ENCODE measurements at regions not wholly inside any gene's neighbourhood (a gene's known extent, or its start where the extent isn't known, plus 50 kb on each side); places are given as distances from the start of the nearest gene placed in this dataset.

GRCh38 chr10:29030900-29031299 is 258.0 kb upstream of the LYZL1 start:
- Histone ChIP-seq H3K4me3 (ENCODE audit: low read length in 2 of 2) (no peak overlapping the region), H3K4me1 (ENCODE audit: control insufficient read depth, insufficient read depth, low read length) (no peaks in the 10 kb centered on the region), H3K27ac (ENCODE audit: low read length) (no peak overlapping the region), H3K9ac (ENCODE audit: low read length in 2 of 2) (no peak overlapping the region), H3K36me3 (ENCODE audit: control insufficient read depth in 2 of 2, insufficient read depth in 2 of 2, low read length in 2 of 2) (no peaks in the 10 kb centered on the region), H3K9me3 (ENCODE audit: control insufficient read depth in 2 of 2, low read length in 2 of 2) (no peaks in the 10 kb centered on the region), H3K27me3 (ENCODE audit: control insufficient read depth in 1 of 2, insufficient read depth in 2 of 2, low read length in 2 of 2) (no peaks in the 10 kb centered on the region)

DNA sequence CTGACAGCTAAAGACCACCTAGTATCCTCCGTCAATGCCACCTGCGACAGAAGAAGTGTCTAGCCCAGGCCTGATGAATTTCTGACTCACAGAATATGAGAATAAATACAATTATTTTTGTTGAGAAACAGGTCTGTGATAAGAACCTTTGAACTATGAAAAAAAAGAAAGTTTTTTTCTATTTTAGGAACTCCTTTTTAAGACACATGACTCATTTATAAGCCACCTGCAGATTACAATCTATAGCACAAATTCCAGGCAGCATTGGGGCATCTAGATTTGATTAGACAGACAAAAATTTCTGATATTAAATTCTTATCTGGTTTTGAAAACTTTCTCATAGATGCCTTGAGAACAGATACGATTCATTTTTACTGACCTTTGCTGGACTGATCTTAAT is 256.7 kb upstream of the LYZL1 start:
- no peaks in the 10 kb centered on the region for H3K36me3 ChIP-seq (ENCODE audit: control insufficient read depth in 2 of 2, insufficient read depth in 2 of 2, low read length in 2 of 2)
- no peaks in the 10 kb centered on the region for H3K9me3 ChIP-seq (ENCODE audit: control insufficient read depth in 2 of 2, low read length in 2 of 2)
- no peak overlapping the region for H3K27ac ChIP-seq (ENCODE audit: low read length)
- H3K4me1 ChIP-seq (ENCODE audit: control insufficient read depth, insufficient read depth, low read length), result no peaks in the 10 kb centered on the region
- H3K9ac ChIP-seq (ENCODE audit: low read length in 2 of 2), result no peak overlapping the region
- H3K27me3 ChIP-seq (ENCODE audit: control insufficient read depth in 1 of 2, insufficient read depth in 2 of 2, low read length in 2 of 2), result no peaks in the 10 kb centered on the region
- H3K4me3 ChIP-seq (ENCODE audit: low read length in 2 of 2), result no peak overlapping the region

DNA sequence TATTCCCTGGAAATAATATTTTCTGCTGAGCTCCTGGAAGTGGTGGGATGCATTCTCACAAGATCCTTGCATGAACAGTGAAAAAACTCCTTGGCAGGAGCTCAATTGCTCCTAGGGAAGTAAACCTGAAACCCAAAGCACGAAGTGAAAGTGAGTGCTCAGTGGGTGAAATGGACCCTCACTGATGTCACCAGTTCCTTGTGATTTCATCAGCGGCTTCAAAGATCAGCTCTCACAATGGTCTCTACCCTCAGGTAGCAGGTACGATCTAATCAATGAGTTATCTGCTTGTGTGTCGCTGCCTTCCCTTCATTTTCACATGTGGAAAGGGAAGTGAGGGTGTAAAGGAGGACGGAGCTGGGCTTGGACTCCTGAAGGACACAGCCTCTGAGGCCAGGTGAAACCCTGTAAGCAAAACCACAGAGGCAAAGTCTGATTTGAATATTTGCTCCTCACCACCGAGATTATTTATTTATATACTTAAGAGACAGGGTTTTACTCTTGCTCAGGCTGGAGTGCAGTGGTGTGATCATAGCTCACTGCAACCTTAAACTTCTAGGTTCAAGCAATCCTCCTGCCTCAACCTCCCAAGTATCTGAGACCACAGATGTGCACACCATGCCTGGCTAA is 255.4 kb upstream of the LYZL1 start:
- Histone ChIP-seq H3K4me3 (ENCODE audit: low read length in 2 of 2) (no peak overlapping the region), H3K9ac (ENCODE audit: low read length in 2 of 2) (no peak overlapping the region), H3K4me1 (ENCODE audit: control insufficient read depth, insufficient read depth, low read length) (no peaks in the 10 kb centered on the region), H3K36me3 (ENCODE audit: control insufficient read depth in 2 of 2, insufficient read depth in 2 of 2, low read length in 2 of 2) (no peaks in the 10 kb centered on the region), H3K27me3 (ENCODE audit: control insufficient read depth in 1 of 2, insufficient read depth in 2 of 2, low read length in 2 of 2) (no peaks in the 10 kb centered on the region), H3K27ac (ENCODE audit: low read length) (no peak overlapping the region), H3K9me3 (ENCODE audit: control insufficient read depth in 2 of 2, low read length in 2 of 2) (no peaks in the 10 kb centered on the region)

- no peak overlapping the region for H3K27ac ChIP-seq (ENCODE audit: low read length)
- H3K4me3 ChIP-seq (ENCODE audit: low read length in 2 of 2), result no peak overlapping the region
Measured at GRCh38 chr10:29034592-29034991, 254.3 kb upstream of the LYZL1 start.

GRCh38 chr10:29035721-29036120 is 253.1 kb upstream of the LYZL1 start:
- no peak overlapping the region for H3K4me3 ChIP-seq (ENCODE audit: low read length in 2 of 2)
- H3K27ac ChIP-seq (ENCODE audit: low read length), result no peak overlapping the region
- no peaks in the 10 kb centered on the region for H3K9me3 ChIP-seq (ENCODE audit: control insufficient read depth in 2 of 2, low read length in 2 of 2)
- no peaks in the 10 kb centered on the region for H3K27me3 ChIP-seq (ENCODE audit: control insufficient read depth in 1 of 2, insufficient read depth in 2 of 2, low read length in 2 of 2)
- H3K9ac ChIP-seq (ENCODE audit: low read length in 2 of 2), result no peak overlapping the region
- H3K36me3 ChIP-seq (ENCODE audit: control insufficient read depth in 2 of 2, insufficient read depth in 2 of 2, low read length in 2 of 2), result no peaks in the 10 kb centered on the region
- H3K4me1 ChIP-seq (ENCODE audit: control insufficient read depth, insufficient read depth, low read length), result peaks cover 6% of the 10 kb centered on the region

More at GRCh38 chr10:29034592-29034991, 254.3 kb upstream of the LYZL1 start:
- H3K36me3 ChIP-seq (ENCODE audit: control insufficient read depth in 2 of 2, insufficient read depth in 2 of 2, low read length in 2 of 2), result no peaks in the 10 kb centered on the region
- no peaks in the 10 kb centered on the region for H3K27me3 ChIP-seq (ENCODE audit: control insufficient read depth in 1 of 2, insufficient read depth in 2 of 2, low read length in 2 of 2)
- H3K4me1 ChIP-seq (ENCODE audit: control insufficient read depth, insufficient read depth, low read length), result peaks cover 2% of the 10 kb centered on the region
- no peak overlapping the region for H3K9ac ChIP-seq (ENCODE audit: low read length in 2 of 2)
- H3K9me3 ChIP-seq (ENCODE audit: control insufficient read depth in 2 of 2, low read length in 2 of 2), result no peaks in the 10 kb centered on the region

GRCh38 chr10:29037348-29038113 is 251.3 kb upstream of the LYZL1 start:
- H3K4me3 ChIP-seq (ENCODE audit: low read length in 2 of 2), result no peak overlapping the region
- H3K27me3 ChIP-seq (ENCODE audit: control insufficient read depth in 1 of 2, insufficient read depth in 2 of 2, low read length in 2 of 2), result no peaks in the 10 kb centered on the region
- no peaks in the 10 kb centered on the region for H3K36me3 ChIP-seq (ENCODE audit: control insufficient read depth in 2 of 2, insufficient read depth in 2 of 2, low read length in 2 of 2)
- no peak overlapping the region for H3K9ac ChIP-seq (ENCODE audit: low read length in 2 of 2)
- H3K4me1 ChIP-seq (ENCODE audit: control insufficient read depth, insufficient read depth, low read length), result peaks cover 6% of the 10 kb centered on the region
- H3K27ac ChIP-seq (ENCODE audit: low read length), result no peak overlapping the region
- no peaks in the 10 kb centered on the region for H3K9me3 ChIP-seq (ENCODE audit: control insufficient read depth in 2 of 2, low read length in 2 of 2)

DNA sequence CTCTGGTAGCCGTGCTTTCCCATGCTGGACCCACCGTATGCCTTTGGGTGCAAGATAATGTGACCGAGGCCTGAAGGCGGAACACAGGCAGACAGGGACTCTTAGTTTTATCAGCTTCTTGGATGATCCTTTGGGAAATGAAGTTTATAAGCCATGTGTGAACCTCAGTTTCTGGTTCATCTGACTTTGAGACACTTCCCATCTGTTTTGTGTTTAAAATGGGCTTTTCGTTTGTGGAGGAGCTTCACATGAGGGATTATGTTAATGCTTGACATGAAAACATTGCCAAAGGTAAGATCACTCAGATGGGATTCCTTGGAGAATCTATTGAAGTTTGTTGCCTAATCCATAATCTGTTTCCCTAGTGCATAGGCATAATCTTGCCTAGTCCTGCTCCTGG is 249.8 kb upstream of the LYZL1 start:
- Histone ChIP-seq H3K27me3 (ENCODE audit: control insufficient read depth in 1 of 2, insufficient read depth in 2 of 2, low read length in 2 of 2) (no peaks in the 10 kb centered on the region), H3K36me3 (ENCODE audit: control insufficient read depth in 2 of 2, insufficient read depth in 2 of 2, low read length in 2 of 2) (no peaks in the 10 kb centered on the region), H3K27ac (ENCODE audit: low read length) (no peak overlapping the region), H3K9me3 (ENCODE audit: control insufficient read depth in 2 of 2, low read length in 2 of 2) (no peaks in the 10 kb centered on the region), H3K4me1 (ENCODE audit: control insufficient read depth, insufficient read depth, low read length) (peaks cover 6% of the 10 kb centered on the region), H3K4me3 (ENCODE audit: low read length in 2 of 2) (no peak overlapping the region), H3K9ac (ENCODE audit: low read length in 2 of 2) (no peak overlapping the region)

DNA sequence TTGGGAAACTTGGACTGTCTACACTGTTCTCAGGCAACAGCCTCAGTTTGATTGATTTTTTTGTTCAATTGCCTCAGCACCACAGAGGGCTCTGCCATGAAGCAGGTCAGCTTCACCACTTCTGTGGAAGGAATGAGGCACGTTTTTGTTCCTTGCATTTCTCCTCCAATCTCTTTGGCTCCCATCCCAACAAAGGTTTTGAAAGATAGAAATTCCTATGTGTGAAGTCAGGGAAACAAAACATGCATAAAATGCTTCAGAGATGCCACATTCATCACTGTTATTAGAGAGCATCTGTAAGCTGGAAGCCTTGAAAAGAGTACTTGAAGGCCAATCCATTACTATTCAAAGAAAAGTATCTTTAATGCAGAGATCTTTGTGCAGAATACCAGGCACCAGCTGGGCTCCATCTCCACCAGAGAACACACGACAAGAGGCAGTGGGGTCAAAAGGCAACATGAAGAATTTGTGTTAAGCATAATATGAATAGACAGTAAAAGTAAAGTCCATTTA is 249.1 kb upstream of the LYZL1 start:
- no peaks in the 10 kb centered on the region for H3K36me3 ChIP-seq (ENCODE audit: control insufficient read depth in 2 of 2, insufficient read depth in 2 of 2, low read length in 2 of 2)
- no peak overlapping the region for H3K9ac ChIP-seq (ENCODE audit: low read length in 2 of 2)
- H3K27ac ChIP-seq (ENCODE audit: low read length), result no peak overlapping the region
- H3K4me1 ChIP-seq (ENCODE audit: control insufficient read depth, insufficient read depth, low read length), result peaks cover 6% of the 10 kb centered on the region
- H3K9me3 ChIP-seq (ENCODE audit: control insufficient read depth in 2 of 2, low read length in 2 of 2), result no peaks in the 10 kb centered on the region
- no peak overlapping the region for H3K4me3 ChIP-seq (ENCODE audit: low read length in 2 of 2)
- no peaks in the 10 kb centered on the region for H3K27me3 ChIP-seq (ENCODE audit: control insufficient read depth in 1 of 2, insufficient read depth in 2 of 2, low read length in 2 of 2)

GRCh38 chr10:29041616-29042015 is 247.3 kb upstream of the LYZL1 start:
- no peak overlapping the region for H3K9ac ChIP-seq (ENCODE audit: low read length in 2 of 2)
- H3K27me3 ChIP-seq (ENCODE audit: control insufficient read depth in 1 of 2, insufficient read depth in 2 of 2, low read length in 2 of 2), result no peaks in the 10 kb centered on the region
- no peaks in the 10 kb centered on the region for H3K9me3 ChIP-seq (ENCODE audit: control insufficient read depth in 2 of 2, low read length in 2 of 2)

DNA sequence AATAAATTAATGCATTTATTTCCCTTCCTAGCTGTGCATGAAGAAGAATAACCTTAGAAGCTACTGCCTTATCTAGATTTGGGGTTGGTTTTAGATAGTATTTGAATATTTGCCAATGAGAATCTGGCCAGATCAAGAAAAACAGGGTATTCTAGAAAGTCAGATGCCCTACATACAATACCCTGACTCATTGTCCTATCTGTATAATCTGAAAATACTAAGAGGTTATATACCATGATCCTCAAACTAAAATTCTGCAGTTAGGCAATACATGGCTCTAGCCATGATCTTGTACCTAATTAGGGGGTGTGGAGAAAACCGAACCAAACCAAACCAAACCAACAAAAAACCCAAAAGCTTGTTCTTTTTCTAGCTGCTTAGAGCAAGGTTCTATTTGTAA is 240.4 kb upstream of the LYZL1 start:
- Histone ChIP-seq H3K4me3 (ENCODE audit: low read length in 2 of 2) (no peak overlapping the region), H3K4me1 (ENCODE audit: control insufficient read depth, insufficient read depth, low read length) (no peaks in the 10 kb centered on the region), H3K36me3 (ENCODE audit: control insufficient read depth in 2 of 2, insufficient read depth in 2 of 2, low read length in 2 of 2) (no peaks in the 10 kb centered on the region), H3K9ac (ENCODE audit: low read length in 2 of 2) (no peak overlapping the region), H3K9me3 (ENCODE audit: control insufficient read depth in 2 of 2, low read length in 2 of 2) (no peaks in the 10 kb centered on the region), H3K27ac (ENCODE audit: low read length) (no peak overlapping the region), H3K27me3 (ENCODE audit: control insufficient read depth in 1 of 2, insufficient read depth in 2 of 2, low read length in 2 of 2) (peaks cover 0 to 5% of the 10 kb centered on the region in 2 donors)

More at GRCh38 chr10:29041616-29042015, 247.3 kb upstream of the LYZL1 start:
- H3K27ac ChIP-seq (ENCODE audit: low read length), result no peak overlapping the region
- no peak overlapping the region for H3K4me3 ChIP-seq (ENCODE audit: low read length in 2 of 2)
- peaks cover 6% of the 10 kb centered on the region for H3K4me1 ChIP-seq (ENCODE audit: control insufficient read depth, insufficient read depth, low read length)
- no peaks in the 10 kb centered on the region for H3K36me3 ChIP-seq (ENCODE audit: control insufficient read depth in 2 of 2, insufficient read depth in 2 of 2, low read length in 2 of 2)

GRCh38 chr10:29050081-29050480 is 238.8 kb upstream of the LYZL1 start:
- Histone ChIP-seq H3K4me3 (ENCODE audit: low read length in 2 of 2) (no peak overlapping the region), H3K36me3 (ENCODE audit: control insufficient read depth in 2 of 2, insufficient read depth in 2 of 2, low read length in 2 of 2) (no peaks in the 10 kb centered on the region), H3K27ac (ENCODE audit: low read length) (no peak overlapping the region), H3K9ac (ENCODE audit: low read length in 2 of 2) (no peak overlapping the region), H3K4me1 (ENCODE audit: control insufficient read depth, insufficient read depth, low read length) (no peaks in the 10 kb centered on the region), H3K9me3 (ENCODE audit: control insufficient read depth in 2 of 2, low read length in 2 of 2) (no peaks in the 10 kb centered on the region), H3K27me3 (ENCODE audit: control insufficient read depth in 1 of 2, insufficient read depth in 2 of 2, low read length in 2 of 2) (peaks cover 2 to 5% of the 10 kb centered on the region in 2 donors)
